Skeletal muscle satellite cell (primary cell): ENCODE measurements at regions not wholly inside any gene's neighbourhood (a gene's known extent, or its start where the extent isn't known, plus 50 kb on each side); places are given as distances from the start of the nearest gene placed in this dataset.

Source experiments
- H3K27me3 ChIP-seq: 2 replicates; pipeline ENCODE4 v1.7.0; 2013; ENCODE audit warnings: low read length; ENCODE audit not compliant: control insufficient read depth, insufficient read depth
- H3K36me3 ChIP-seq: 2 replicates; pipeline ENCODE4 v1.7.0; 2013; ENCODE audit warnings: mild to moderate bottlenecking, control low read depth, low read length; ENCODE audit not compliant: insufficient read depth
- H3K4me1 ChIP-seq: 2 replicates; pipeline ENCODE4 v1.7.0; 2013; ENCODE audit warnings: low read length; ENCODE audit not compliant: control insufficient read depth, insufficient read depth
- H3K4me2 ChIP-seq: 2 replicates; pipeline ENCODE4 v1.7.0; 2013; ENCODE audit warnings: mild to moderate bottlenecking, low read length
- H3K4me3 ChIP-seq: 2 replicates; pipeline ENCODE4 v1.7.0; 2013; ENCODE audit warnings: low read length
- H3K9ac ChIP-seq: 2 replicates; pipeline ENCODE4 v1.7.0; 2013; ENCODE audit warnings: mild to moderate bottlenecking, low read depth, low read length, moderate library complexity
- H3K9me3 ChIP-seq: replicated peaks from 2 replicates; pipeline ENCODE4 v1.7.0; 2013; ENCODE audit warnings: mild to moderate bottlenecking, control low read depth, low read length

DNA sequence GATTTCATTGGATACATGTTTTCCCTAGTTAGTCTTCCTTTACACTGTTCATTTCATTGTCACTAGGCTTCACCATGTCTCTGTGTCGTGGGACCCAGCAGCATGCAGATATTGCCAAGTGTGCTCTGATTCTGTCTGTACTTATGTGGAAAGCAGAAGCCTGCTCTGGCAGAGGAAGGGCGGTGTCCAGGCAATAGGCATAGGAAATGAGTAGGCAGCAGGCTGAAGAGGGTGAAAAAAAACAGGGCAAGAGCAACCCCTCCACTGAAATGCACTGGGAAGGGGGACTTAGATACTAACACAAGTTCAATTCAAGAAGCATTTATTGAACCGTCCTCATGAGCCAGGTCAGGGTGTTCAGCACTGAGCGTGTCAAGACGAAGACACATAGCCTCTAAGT, 85.2 kb upstream of the VAV3 start:
- Histone ChIP-seq H3K4me1 (peaks cover 48% of the 10 kb centered on the region), H3K27me3 (peaks cover 11% of the 10 kb centered on the region), H3K36me3 (no peaks in the 10 kb centered on the region), H3K4me2 (peak overlapping the region; percentile 34), H3K9ac (no peak overlapping the region), H3K9me3 (no peaks in the 10 kb centered on the region), H3K4me3 (no peak overlapping the region)

DNA sequence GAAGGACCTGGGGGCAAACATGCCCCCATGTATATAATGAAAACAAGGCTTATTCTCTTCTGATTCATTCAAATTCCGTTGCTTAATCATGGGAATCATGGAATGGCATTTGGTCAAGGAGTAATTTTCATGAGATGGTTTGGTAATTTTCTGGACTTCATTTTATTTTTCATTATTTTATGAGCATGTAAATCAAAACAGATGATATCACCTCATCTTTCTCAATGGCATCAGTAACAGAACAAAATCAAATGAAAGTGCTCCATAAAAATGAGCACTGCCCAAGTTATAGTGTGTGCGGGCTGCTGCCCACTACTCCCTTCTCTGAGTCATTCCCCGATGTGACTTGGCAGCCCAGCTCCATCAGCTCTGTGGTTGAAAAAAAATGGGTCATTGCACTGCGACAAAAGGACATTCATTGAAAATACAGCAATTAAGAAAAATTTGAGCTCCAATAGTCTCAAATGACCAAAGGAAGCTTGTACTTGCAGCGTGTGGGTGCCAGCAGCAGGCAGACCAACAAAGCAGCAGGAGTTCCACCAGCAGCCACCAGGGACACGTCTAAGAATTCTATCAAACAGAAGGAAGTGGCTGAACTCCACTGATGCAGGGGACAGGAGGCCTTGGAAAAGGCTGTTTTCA, 84.3 kb upstream of the VAV3 start:
- Histone ChIP-seq H3K4me2 (peak overlapping the region; percentile 42), H3K36me3 (no peaks in the 10 kb centered on the region), H3K9me3 (no peaks in the 10 kb centered on the region), H3K4me1 (peaks cover 48% of the 10 kb centered on the region), H3K4me3 (peak overlapping the region; percentile 14), H3K27me3 (peaks cover 11% of the 10 kb centered on the region), H3K9ac (no peak overlapping the region)

DNA sequence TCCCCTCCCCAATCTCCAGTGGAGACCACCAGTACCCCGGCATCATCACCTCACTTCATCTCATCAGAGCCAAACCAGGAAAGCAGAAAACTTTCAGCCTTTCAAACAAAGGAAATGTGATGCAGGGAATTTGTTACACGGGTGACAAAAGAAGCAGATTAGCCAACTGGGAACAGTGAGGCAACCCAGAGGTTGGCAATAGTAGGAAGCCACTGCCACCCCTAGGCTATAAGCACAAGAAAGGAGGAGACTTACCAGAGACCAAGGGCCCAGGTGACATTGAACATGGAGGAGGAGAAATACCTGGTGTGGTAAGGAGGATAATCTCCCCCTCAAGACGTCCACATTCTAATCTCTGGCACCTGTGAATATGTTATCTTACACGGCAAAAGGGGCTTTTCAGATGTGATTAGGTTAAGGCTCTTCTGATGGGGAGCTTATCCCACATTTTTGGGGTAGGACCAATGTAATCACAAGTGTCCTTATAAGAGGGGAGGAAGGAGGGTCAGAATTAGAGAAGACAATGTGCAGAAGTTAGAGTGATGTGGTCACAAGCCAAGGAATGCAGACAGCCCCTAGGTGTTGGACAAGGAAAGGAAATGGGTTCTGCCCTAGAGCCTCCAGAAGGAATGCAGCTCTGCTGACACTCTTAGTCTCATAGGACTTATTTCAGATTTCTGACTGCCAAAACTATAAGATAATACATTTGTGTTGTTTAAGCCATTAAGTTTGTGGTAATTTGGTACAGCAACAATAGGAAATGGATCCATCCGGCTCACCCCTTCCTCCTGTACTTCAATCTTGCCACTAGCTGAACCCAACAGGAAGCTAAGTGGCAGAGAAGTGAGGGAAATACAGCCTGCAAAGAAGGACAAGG, 83.6 kb upstream of the VAV3 start:
- Histone ChIP-seq H3K4me1 (peaks cover 42% of the 10 kb centered on the region), H3K9me3 (no peaks in the 10 kb centered on the region), H3K9ac (no peak overlapping the region), H3K36me3 (no peaks in the 10 kb centered on the region), H3K4me2 (no peak overlapping the region), H3K27me3 (peaks cover 11% of the 10 kb centered on the region), H3K4me3 (no peak overlapping the region)

DNA sequence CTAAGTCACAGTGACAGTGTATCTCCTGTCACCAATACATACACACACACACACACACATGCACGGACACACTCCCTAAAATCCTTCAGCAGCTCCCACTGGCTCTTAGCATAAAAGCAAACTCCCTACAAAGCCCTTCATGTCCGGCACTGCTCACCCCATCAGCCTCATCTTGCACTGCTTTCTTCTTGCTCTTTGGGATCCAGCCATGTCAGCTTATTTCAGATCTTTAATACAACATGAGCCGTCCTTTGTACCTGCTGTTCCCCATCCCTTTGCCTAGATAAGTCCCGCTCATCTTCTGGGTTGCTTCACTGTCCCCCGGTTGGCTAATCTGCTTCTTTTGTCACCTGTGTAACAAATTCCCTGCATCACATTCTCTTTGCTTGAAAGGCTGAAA, 82.1 kb upstream of the VAV3 start:
- Histone ChIP-seq H3K9me3 (no peaks in the 10 kb centered on the region), H3K4me3 (no peak overlapping the region), H3K4me1 (peaks cover 31% of the 10 kb centered on the region), H3K27me3 (peaks cover 11% of the 10 kb centered on the region), H3K9ac (no peak overlapping the region), H3K36me3 (no peaks in the 10 kb centered on the region), H3K4me2 (no peak overlapping the region)

DNA sequence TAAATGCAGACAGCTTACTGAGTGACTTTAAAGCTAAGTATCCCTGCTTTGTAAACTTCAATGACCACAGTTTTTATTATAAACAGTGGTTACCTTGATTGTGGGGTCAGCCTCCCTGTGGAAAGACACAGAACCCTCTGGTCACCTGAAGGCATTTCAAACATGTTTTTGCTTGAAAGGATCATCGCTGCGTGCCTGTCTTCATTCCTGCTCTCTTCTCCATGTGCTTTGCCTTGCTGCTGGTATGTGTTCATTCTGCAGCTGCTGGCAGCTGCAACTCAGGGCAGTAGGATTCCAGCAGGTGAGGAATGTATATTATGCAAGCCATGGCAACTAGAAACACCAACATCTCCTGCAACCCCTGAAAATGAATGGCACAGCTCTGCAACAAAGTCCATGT, 81.0 kb upstream of the VAV3 start:
- Histone ChIP-seq H3K9me3 (no peaks in the 10 kb centered on the region), H3K27me3 (peaks cover 14% of the 10 kb centered on the region), H3K4me3 (no peak overlapping the region), H3K9ac (no peak overlapping the region), H3K36me3 (no peaks in the 10 kb centered on the region), H3K4me2 (no peak overlapping the region), H3K4me1 (peaks cover 23% of the 10 kb centered on the region)

DNA sequence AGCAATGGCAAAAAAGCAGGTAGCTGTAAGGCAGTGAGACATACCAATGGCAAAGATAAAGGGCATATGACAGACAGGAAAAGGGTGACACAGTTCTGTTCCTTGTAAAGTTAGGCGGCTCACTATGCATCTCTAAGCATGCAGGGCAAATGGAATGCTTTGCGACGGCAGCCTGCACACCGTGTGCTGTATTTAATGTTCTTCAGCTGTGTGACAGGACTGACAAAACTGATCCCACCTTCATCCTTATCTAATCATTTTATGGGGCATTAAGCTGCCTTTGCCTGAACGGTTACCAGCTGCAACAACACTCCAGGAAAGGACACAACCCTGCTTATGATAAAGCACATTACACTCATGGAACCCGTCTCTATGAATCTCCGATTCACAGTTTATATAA, 80.5 kb upstream of the VAV3 start:
- Histone ChIP-seq H3K9ac (no peak overlapping the region), H3K9me3 (no peaks in the 10 kb centered on the region), H3K36me3 (no peaks in the 10 kb centered on the region), H3K4me1 (peaks cover 18% of the 10 kb centered on the region), H3K4me3 (no peak overlapping the region), H3K4me2 (no peak overlapping the region), H3K27me3 (peaks cover 14% of the 10 kb centered on the region)

DNA sequence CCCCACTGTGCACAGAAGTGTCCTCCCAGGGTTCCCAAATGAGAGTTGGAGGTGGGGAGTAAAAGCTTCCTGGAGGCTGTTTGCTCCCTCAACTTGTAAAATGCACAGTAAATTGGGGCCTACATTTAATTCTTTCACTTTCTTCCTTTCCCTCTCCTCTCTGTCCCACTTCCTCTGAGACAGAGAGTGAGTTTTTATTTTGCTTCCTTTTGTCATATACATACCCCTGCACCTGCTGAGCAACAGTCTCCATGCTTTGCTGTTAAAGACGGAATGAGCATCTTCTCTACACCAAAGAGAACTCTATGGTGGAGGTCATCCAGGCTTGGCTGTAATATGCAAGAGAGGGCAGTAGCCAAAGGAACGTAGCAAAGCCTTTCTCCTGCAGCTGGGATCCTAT, 79.3 kb upstream of the VAV3 start:
- H3K27me3 ChIP-seq = peaks cover 14% of the 10 kb centered on the region
- H3K9ac ChIP-seq = no peak overlapping the region
- H3K36me3 ChIP-seq = no peaks in the 10 kb centered on the region
- no peak overlapping the region for H3K4me2 ChIP-seq
- H3K9me3 ChIP-seq = no peaks in the 10 kb centered on the region
- no peak overlapping the region for H3K4me3 ChIP-seq
- H3K4me1 ChIP-seq = peaks cover 6% of the 10 kb centered on the region

DNA sequence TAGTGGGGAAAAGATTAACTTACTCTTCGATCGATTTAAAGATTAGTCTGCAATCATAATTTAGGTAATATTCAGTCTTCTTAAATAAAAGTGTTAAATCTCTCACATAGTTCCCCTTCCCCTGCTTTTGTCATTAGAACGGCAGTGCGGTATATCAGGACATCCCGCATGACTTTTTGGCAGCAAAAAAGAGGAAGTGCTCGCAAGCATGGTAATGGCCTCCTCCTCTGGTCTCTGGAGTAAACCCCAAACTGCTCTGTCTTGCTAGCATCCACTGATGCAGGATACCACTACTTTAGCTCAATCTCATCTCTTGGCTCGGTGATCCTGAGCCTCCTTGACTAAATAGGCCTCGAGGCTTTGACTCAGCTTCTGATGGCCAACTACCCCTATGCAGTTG, 78.7 kb upstream of the VAV3 start:
- H3K4me2 ChIP-seq = no peak overlapping the region
- H3K9ac ChIP-seq = no peak overlapping the region
- no peak overlapping the region for H3K4me3 ChIP-seq
- H3K27me3 ChIP-seq = peaks cover 14% of the 10 kb centered on the region
- H3K36me3 ChIP-seq = no peaks in the 10 kb centered on the region
- no peaks in the 10 kb centered on the region for H3K9me3 ChIP-seq
- H3K4me1 ChIP-seq = peaks cover 2% of the 10 kb centered on the region

DNA sequence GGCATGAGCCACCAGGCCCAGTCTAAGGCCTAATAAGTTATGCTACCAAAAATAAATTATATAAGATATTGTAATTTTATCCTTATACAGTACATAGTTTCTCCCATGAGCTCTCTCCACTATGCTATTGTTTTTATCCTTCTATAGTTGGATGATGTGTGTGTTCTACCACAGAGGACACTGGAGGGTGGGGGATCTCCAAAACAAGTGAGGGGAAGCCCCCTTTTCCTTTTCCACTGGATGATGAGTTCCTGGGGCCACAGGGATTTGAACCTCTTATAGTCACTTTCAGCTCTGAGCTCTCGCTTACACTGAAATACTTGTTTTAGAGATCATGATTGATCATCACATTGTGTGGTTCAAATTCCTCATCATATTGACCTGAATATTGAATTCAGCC, 77.6 kb upstream of the VAV3 start:
- H3K27me3 ChIP-seq = peaks cover 14% of the 10 kb centered on the region
- H3K4me1 ChIP-seq = no peaks in the 10 kb centered on the region
- no peak overlapping the region for H3K4me3 ChIP-seq
- H3K9me3 ChIP-seq = no peaks in the 10 kb centered on the region
- H3K4me2 ChIP-seq = no peak overlapping the region
- no peak overlapping the region for H3K9ac ChIP-seq
- H3K36me3 ChIP-seq = no peaks in the 10 kb centered on the region

DNA sequence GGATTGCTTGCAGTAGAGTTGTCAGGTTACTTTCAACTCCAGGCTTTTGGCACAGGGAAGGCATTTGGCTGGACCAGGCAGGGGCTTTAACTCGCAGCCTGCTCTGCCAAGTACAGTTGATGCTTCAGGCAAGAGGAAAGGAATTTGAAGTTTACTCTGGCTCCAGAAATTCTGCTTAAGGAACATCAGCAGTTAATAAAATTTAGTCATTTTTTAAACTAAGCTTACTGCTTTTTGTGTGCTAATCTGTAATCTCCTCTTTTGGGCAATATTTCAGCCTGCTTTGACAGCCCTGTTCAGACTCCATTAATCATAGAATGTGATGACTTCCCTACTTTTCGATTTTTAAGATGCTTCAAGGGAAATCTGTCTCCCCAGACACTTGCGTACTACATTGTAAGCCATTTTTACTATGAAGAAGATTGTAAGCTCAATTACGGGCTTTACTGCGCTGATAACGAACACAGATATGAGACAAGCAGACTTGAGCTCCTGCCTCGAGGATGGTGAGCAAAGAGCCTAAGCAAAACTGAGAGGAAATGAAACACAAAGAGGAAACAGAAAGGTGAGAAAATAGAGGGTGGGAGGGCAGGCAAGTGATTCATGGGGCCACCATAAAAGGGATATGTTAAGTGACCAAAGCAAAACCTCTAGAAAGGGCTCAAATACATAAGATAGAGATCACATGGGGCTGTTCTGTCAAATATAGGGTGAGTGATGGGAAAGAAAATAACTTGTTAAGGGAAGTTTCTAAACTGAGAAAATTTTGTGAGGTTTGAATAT, 76.6 kb upstream of the VAV3 start:
- H3K4me1 ChIP-seq = no peaks in the 10 kb centered on the region
- no peak overlapping the region for H3K4me2 ChIP-seq
- no peaks in the 10 kb centered on the region for H3K36me3 ChIP-seq
- H3K9me3 ChIP-seq = no peaks in the 10 kb centered on the region
- no peak overlapping the region for H3K4me3 ChIP-seq
- H3K9ac ChIP-seq = no peak overlapping the region
- H3K27me3 ChIP-seq = peaks cover 6% of the 10 kb centered on the region

DNA sequence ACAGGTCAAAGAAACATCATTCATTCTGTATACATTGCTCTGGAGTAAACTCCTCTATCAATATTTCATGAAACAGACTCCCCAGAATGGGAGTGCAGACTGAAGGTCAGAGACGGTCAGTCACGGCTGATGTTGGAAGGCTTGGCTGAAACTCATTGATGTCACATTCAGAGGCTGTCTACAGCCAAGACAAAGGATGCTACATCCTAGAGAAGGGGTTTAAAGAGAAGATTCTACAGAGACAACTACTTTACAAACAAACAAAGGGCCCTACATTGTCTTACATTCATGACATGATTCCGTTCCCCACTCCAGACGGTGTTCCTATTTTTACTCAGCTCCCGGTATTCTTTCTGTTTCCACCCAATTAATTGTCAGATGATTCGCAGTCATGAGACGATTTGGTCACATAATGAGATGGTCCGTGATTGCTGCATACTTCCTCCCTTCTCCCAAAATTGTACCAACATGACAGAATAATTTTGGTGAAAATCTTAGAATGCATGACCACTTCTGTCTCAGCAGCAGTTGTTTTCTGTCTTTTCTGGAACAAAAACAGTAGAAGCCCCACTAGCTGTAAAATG, 73.8 kb upstream of the VAV3 start:
- no peak overlapping the region for H3K9ac ChIP-seq
- no peaks in the 10 kb centered on the region for H3K9me3 ChIP-seq
- H3K4me1 ChIP-seq = peaks cover 6% of the 10 kb centered on the region
- no peak overlapping the region for H3K4me2 ChIP-seq
- no peaks in the 10 kb centered on the region for H3K36me3 ChIP-seq
- no peak overlapping the region for H3K4me3 ChIP-seq
- peaks cover 3% of the 10 kb centered on the region for H3K27me3 ChIP-seq
